DND-41 (cell line): ENCODE measurements at regions not wholly inside any gene's neighbourhood (a gene's known extent, or its start where the extent isn't known, plus 50 kb on each side); places are given as distances from the start of the nearest gene placed in this dataset.

Source experiments
- ATAC-seq: fragments of 200-7000 bp; cut with Tn5 transposase; 3 replicates; pipeline ENCODE4 v1.9.1; 2021; ENCODE audit warnings: low read depth; ENCODE audit not compliant: insufficient read depth
- DNase-seq: peaks from one replicate; pipeline ENCODE4 v3.0.0-alpha.2; 2020
- H2AFZ ChIP-seq: 2 replicates; pipeline ENCODE4 v1.6.0; 2012; ENCODE audit warnings: low read depth, low read length
- H3K27ac ChIP-seq: 2 replicates; pipeline ENCODE4 v1.5.1; 2012; ENCODE audit warnings: low read length, inconsistent platforms
- H3K27me3 ChIP-seq: fragments of 200-600 bp; sonication (generic); 2 replicates; pipeline ENCODE4 v1.6.0; 2012; ENCODE audit warnings: low read length, mild to moderate bottlenecking, inconsistent platforms; ENCODE audit not compliant: insufficient read depth, poor library complexity
- H3K36me3 ChIP-seq: 2 replicates; pipeline ENCODE4 v1.5.1; 2012; ENCODE audit warnings: low read length, inconsistent platforms; ENCODE audit not compliant: insufficient read depth
- H3K4me1 ChIP-seq: 2 replicates; pipeline ENCODE4 v1.5.1; 2012; ENCODE audit warnings: mild to moderate bottlenecking, low read length; ENCODE audit not compliant: insufficient read depth
- H3K4me2 ChIP-seq: 2 replicates; pipeline ENCODE4 v1.6.0; 2012; ENCODE audit warnings: mild to moderate bottlenecking, moderate library complexity, low read length, inconsistent platforms; ENCODE audit not compliant: insufficient read depth
- H3K4me3 ChIP-seq, 2 experiments: fragments of 200-600 bp in 1 of 2; shearing (Covaris generic) in 1 of 2; 2 replicates each; pipeline ENCODE4 v1.5.1; 2012 to 2016; ENCODE audit warnings: inconsistent platforms in 2 of 2, low read length in 2 of 2, mild to moderate bottlenecking in 2 of 2, low read depth in 1 of 2, moderate library complexity in 1 of 2
- H3K79me2 ChIP-seq: 2 replicates; pipeline ENCODE4 v1.6.0; 2012; ENCODE audit warnings: low read length, inconsistent platforms; ENCODE audit not compliant: insufficient read depth
- H3K9ac ChIP-seq: 2 replicates; pipeline ENCODE4 v1.6.0; 2012; ENCODE audit warnings: low read depth, mild to moderate bottlenecking, inconsistent platforms, low read length, moderate library complexity
- H3K9me3 ChIP-seq: 2 replicates; pipeline ENCODE4 v1.5.1; 2012; ENCODE audit warnings: low read length, moderate library complexity, mild to moderate bottlenecking, inconsistent platforms; ENCODE audit not compliant: insufficient read depth, severe bottlenecking
- H4K20me1 ChIP-seq: 2 replicates; pipeline ENCODE4 v1.6.0; 2012; ENCODE audit warnings: low read length; ENCODE audit not compliant: insufficient read depth
- CTCF ChIP-seq: IDR thresholded peaks from 2 replicates; pipeline ENCODE4 v1.5.1; 2012; ENCODE audit warnings: borderline replicate concordance, low read length, moderate library complexity, mild to moderate bottlenecking; ENCODE audit not compliant: poor library complexity, severe bottlenecking; ENCODE audit errors: extremely low read depth
- EZH2 ChIP-seq: IDR thresholded peaks from 3 replicates; pipeline ENCODE4 v1.6.1; 2012; ENCODE audit warnings: borderline replicate concordance, low read depth, mild to moderate bottlenecking, moderate library complexity, low read length, inconsistent platforms; ENCODE audit not compliant: severe bottlenecking

- TF ChIP-seq CTCF, result no peak
- no peak for TF ChIP-seq EZH2
- no peak overlapping the region for H2AFZ ChIP-seq
- no peaks in the 10 kb centered on the region for H4K20me1 ChIP-seq
- no peak overlapping the region for H3K9ac ChIP-seq
- no peak overlapping the region for H3K4me3 ChIP-seq
- no peak overlapping the region for H3K4me2 ChIP-seq
- ATAC-seq, result no peak
- no peaks in the 10 kb centered on the region for H3K4me1 ChIP-seq
- no peaks in the 10 kb centered on the region for H3K36me3 ChIP-seq
- no peaks in the 10 kb centered on the region for H3K9me3 ChIP-seq
- H3K79me2 ChIP-seq, result no peaks in the 10 kb centered on the region
- H3K27ac ChIP-seq, result no peak overlapping the region
- no peak for DNase-seq
- no peaks in the 10 kb centered on the region for H3K27me3 ChIP-seq
Observed at GRCh38 chr13:86933676-86934075, 737.5 kb upstream of the SLITRK5 start.

GRCh38 chr13:86937316-86937715 lies 733.9 kb upstream of the SLITRK5 start:
- Histone ChIP-seq H3K36me3 (no peaks in the 10 kb centered on the region), H3K9me3 (no peaks in the 10 kb centered on the region), H2AFZ (no peak overlapping the region), H3K27me3 (no peaks in the 10 kb centered on the region), H3K4me1 (no peaks in the 10 kb centered on the region), H3K9ac (no peak overlapping the region), H3K27ac (no peak overlapping the region), H4K20me1 (no peaks in the 10 kb centered on the region), H3K79me2 (no peaks in the 10 kb centered on the region), H3K4me2 (no peak overlapping the region), H3K4me3 (no peak overlapping the region)
- DNase-seq, result no peak
- ATAC-seq, result no peak
- no peak for TF ChIP-seq CTCF
- no peak for TF ChIP-seq EZH2

- no peak for DNase-seq
- H3K36me3 ChIP-seq, result no peaks in the 10 kb centered on the region
- ATAC-seq, result no peak
- H3K79me2 ChIP-seq, result no peaks in the 10 kb centered on the region
- TF ChIP-seq CTCF (no peak), EZH2 (no peak)
- no peak overlapping the region for H3K27ac ChIP-seq
- no peak overlapping the region for H2AFZ ChIP-seq
- H3K9ac ChIP-seq, result no peak overlapping the region
- H3K4me3 ChIP-seq, result no peak overlapping the region
- H3K27me3 ChIP-seq, result no peaks in the 10 kb centered on the region
- no peaks in the 10 kb centered on the region for H3K9me3 ChIP-seq
- H3K4me1 ChIP-seq, result no peaks in the 10 kb centered on the region
- no peak overlapping the region for H3K4me2 ChIP-seq
- H4K20me1 ChIP-seq, result no peaks in the 10 kb centered on the region
Observed at GRCh38 chr13:86945584-86945983, 725.6 kb upstream of the SLITRK5 start.

- TF ChIP-seq EZH2, result no peak
- no peak for TF ChIP-seq CTCF
Observed at GRCh38 chr13:86946734-86947133, 724.4 kb upstream of the SLITRK5 start.

More at GRCh38 chr13:86946734-86947133, 724.4 kb upstream of the SLITRK5 start:
- H3K36me3 ChIP-seq, result no peaks in the 10 kb centered on the region
- H3K9me3 ChIP-seq, result no peaks in the 10 kb centered on the region
- H3K4me2 ChIP-seq, result no peak overlapping the region
- H3K79me2 ChIP-seq, result no peaks in the 10 kb centered on the region
- H3K4me1 ChIP-seq, result no peaks in the 10 kb centered on the region
- H4K20me1 ChIP-seq, result no peaks in the 10 kb centered on the region
- no peak overlapping the region for H3K4me3 ChIP-seq
- H2AFZ ChIP-seq, result no peak overlapping the region
- no peak overlapping the region for H3K27ac ChIP-seq
- DNase-seq (no peak), ATAC-seq (no peak)
- H3K27me3 ChIP-seq, result no peaks in the 10 kb centered on the region
- H3K9ac ChIP-seq, result no peak overlapping the region
